CD14-positive monocyte (primary cell): ENCODE measurements at regions not wholly inside any gene's neighbourhood (a gene's known extent, or its start where the extent isn't known, plus 50 kb on each side); places are given as distances from the start of the nearest gene placed in this dataset.

Experiments used
- DNase-seq, 3 donors: peaks; one replicate each; pipeline ENCODE4 v3.0.0-alpha.2; 2011 to 2022
- H2AFZ ChIP-seq: 2 replicates; pipeline ENCODE4 v1.6.0; 2012; ENCODE audit warnings: mild to moderate bottlenecking, low read depth, low read length, inconsistent platforms; ENCODE audit not compliant: insufficient read depth, poor library complexity, severe bottlenecking
- H3K27ac ChIP-seq, 2 donors: 1 replicate in 1 of 2; 2 replicates in 1 of 2; pipeline ENCODE4 v1.5.1; 2012 to 2013; ENCODE audit warnings: low read length in 2 of 2, control low read depth in 1 of 2, inconsistent platforms in 1 of 2, low read depth in 1 of 2, mild to moderate bottlenecking in 1 of 2
- H3K27me3 ChIP-seq, 2 donors: one replicate each; pipeline versions ENCODE4 v1.6.0 to v1.6.1; 2011 to 2013; ENCODE audit warnings: low read length in 2 of 2; ENCODE audit not compliant: control insufficient read depth in 2 of 2, insufficient read depth in 2 of 2
- H3K36me3 ChIP-seq, 2 donors: replicated peaks in 1 of 2; 1 replicate in 1 of 2; 2 replicates in 1 of 2; pipeline versions ENCODE4 v1.5.1 to v1.6.1; 2012 to 2013; ENCODE audit warnings: low read length in 2 of 2, control low read depth in 1 of 2, inconsistent platforms in 1 of 2, mild to moderate bottlenecking in 1 of 2; ENCODE audit not compliant: insufficient read depth in 2 of 2, control insufficient read depth in 1 of 2
- H3K4me1 ChIP-seq, 2 donors: 1 replicate in 1 of 2; 2 replicates in 1 of 2; pipeline versions ENCODE4 v1.5.1 to v1.6.1; 2012 to 2013; ENCODE audit warnings: low read length in 2 of 2, control low read depth in 1 of 2, inconsistent platforms in 1 of 2, mild to moderate bottlenecking in 1 of 2, moderate library complexity in 1 of 2; ENCODE audit not compliant: insufficient read depth in 2 of 2, control insufficient read depth in 1 of 2
- H3K4me2 ChIP-seq: replicated peaks from 2 replicates; pipeline ENCODE3; 2012; ENCODE audit warnings: low read length, moderate library complexity, mild to moderate bottlenecking; ENCODE audit not compliant: poor library complexity, severe bottlenecking; ENCODE audit errors: extremely low read depth
- H3K4me3 ChIP-seq, 3 experiments: fragments of 200-600 bp in 1 of 3; sonication (generic) in 1 of 3; replicated peaks in 1 of 3; 1 replicate in 2 of 3; 2 replicates in 1 of 3; pipeline ENCODE4 v1.5.1; 2011 to 2013; ENCODE audit warnings: low read length in 3 of 3, mild to moderate bottlenecking in 3 of 3, control low read depth in 2 of 3, low read depth in 2 of 3, inconsistent platforms in 1 of 3, moderate library complexity in 1 of 3
- H3K79me2 ChIP-seq: 2 replicates; pipeline ENCODE4 v1.6.0; 2012; ENCODE audit warnings: mild to moderate bottlenecking, control low read depth, inconsistent platforms, low read length, moderate library complexity; ENCODE audit not compliant: insufficient read depth
- H3K9ac ChIP-seq: 2 replicates; pipeline ENCODE4 v1.6.0; 2017; ENCODE audit warnings: low read length, mild to moderate bottlenecking; ENCODE audit not compliant: insufficient read depth, poor library complexity, severe bottlenecking
- H3K9me3 ChIP-seq, 2 donors: replicated peaks in 1 of 2; 1 replicate in 1 of 2; 2 replicates in 1 of 2; pipeline versions ENCODE4 v1.5.1 to v1.6.1; 2012 to 2013; ENCODE audit warnings: low read length in 2 of 2, control low read depth in 1 of 2; ENCODE audit not compliant: control insufficient read depth in 1 of 2, insufficient read depth in 1 of 2
- H4K20me1 ChIP-seq: 2 replicates; pipeline ENCODE4 v1.6.0; 2012; ENCODE audit warnings: mild to moderate bottlenecking, low read length, control low read depth, moderate library complexity; ENCODE audit not compliant: insufficient read depth
- H3K27ac Mint-ChIP-seq, 7 donors: one replicate each; pipeline ENCODE4 v1.8.0; 2020; ENCODE audit warnings: mild to moderate bottlenecking in 7 of 7, mixed read lengths in 7 of 7, moderate library complexity in 6 of 7, inconsistent platforms in 2 of 7
- H3K27me3 Mint-ChIP-seq, 3 donors: one replicate each; pipeline ENCODE4 v1.8.0; 2021 to 2022; ENCODE audit warnings: low read depth in 3 of 3, mild to moderate bottlenecking in 3 of 3, mixed read lengths in 3 of 3, moderate library complexity in 3 of 3, inconsistent platforms in 1 of 3
- H3K36me3 Mint-ChIP-seq, 2 donors: one replicate each; pipeline ENCODE4 v1.8.0; 2020; ENCODE audit warnings: mixed read lengths in 2 of 2, inconsistent platforms in 1 of 2, mild to moderate bottlenecking in 1 of 2
- H3K4me1 Mint-ChIP-seq: one replicate; pipeline ENCODE4 v1.8.0; 2020; ENCODE audit warnings: mild to moderate bottlenecking, mixed read lengths
- H3K4me3 Mint-ChIP-seq, 2 donors: one replicate each; pipeline ENCODE4 v1.8.0; 2020; ENCODE audit warnings: mild to moderate bottlenecking in 2 of 2, mixed read lengths in 2 of 2, moderate library complexity in 1 of 2
- H3K9me3 Mint-ChIP-seq, 7 donors: one replicate each; pipeline ENCODE4 v1.8.0; 2020 to 2022; ENCODE audit warnings: mixed read lengths in 7 of 7, mild to moderate bottlenecking in 6 of 7, moderate library complexity in 6 of 7, inconsistent platforms in 2 of 7
- CTCF ChIP-seq: fragments of 200-600 bp; IDR thresholded peaks from one replicate; pipeline ENCODE4 v1.8.0; 2022; ENCODE audit warnings: antibody characterized with exemption, mild to moderate bottlenecking
- WGBS: methylation state at CpG from one replicate; pipeline ENCODE4 v1.1.5; 2013; ENCODE audit warnings: missing lambda C conversion rate; ENCODE audit not compliant: insufficient coverage; 5-methylcytosine and 5-hydroxymethylcytosine counted together
- intact Hi-C, 2 donors: fragments of 100-400 bp; cut with micrococcal nuclease; formaldehyde crosslinking; loops; one replicate each; pipeline versions ENCODE4 v1.15.0 to v1.15.1; 2023

DNA sequence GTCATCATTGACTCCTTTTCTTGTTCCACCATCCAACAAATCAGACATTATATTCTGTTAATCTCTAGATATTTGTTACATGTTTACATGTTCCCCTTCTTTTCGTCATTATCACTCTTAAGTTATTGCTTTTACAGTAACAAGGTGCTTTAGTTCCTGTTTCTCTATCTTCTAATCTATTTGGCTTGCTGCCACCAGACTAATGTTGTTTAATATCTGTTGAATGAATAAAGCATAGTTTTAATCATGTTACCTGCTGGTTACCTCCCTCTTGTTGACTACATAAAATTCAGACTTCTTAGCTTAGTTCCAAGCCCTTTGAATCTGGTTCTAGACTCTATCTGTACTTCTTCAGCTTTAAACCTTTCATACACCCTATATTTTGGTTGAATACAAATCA lies 129.8 kb upstream of the TRIM2 start:
- Histone ChIP-seq H3K79me2 (no peaks in the 10 kb centered on the region), H3K9ac (no peak overlapping the region), H3K9me3 (no peaks in the 10 kb centered on the region), H3K27me3 (no peaks in the 10 kb centered on the region), H3K4me2 (no peak overlapping the region), H3K27ac (no peak overlapping the region), H3K4me1 (no peaks in the 10 kb centered on the region), H3K36me3 (no peaks in the 10 kb centered on the region), H3K4me3 (no peak overlapping the region), H4K20me1 (no peaks in the 10 kb centered on the region), H2AFZ (no peak overlapping the region)
- H3K9me3 Mint-ChIP-seq: peaks cover 0 to 3% (median 0%) of the 10 kb centered on the region in 7 donors
- intact Hi-C loops: no loop called here
- H3K4me1 Mint-ChIP-seq: no peaks in the 10 kb centered on the region
- H3K27me3 Mint-ChIP-seq: peaks cover 0 to 4% (median 2%) of the 10 kb centered on the region in 3 donors
- no peaks in the 10 kb centered on the region for H3K36me3 Mint-ChIP-seq
- TF ChIP-seq CTCF: no peak
- no CpG with 5 or more reads among the region's 1 CpG for WGBS
- H3K4me3 Mint-ChIP-seq: no peak overlapping the region
- H3K27ac Mint-ChIP-seq: no peak overlapping the region
- DNase-seq: no peak

DNA sequence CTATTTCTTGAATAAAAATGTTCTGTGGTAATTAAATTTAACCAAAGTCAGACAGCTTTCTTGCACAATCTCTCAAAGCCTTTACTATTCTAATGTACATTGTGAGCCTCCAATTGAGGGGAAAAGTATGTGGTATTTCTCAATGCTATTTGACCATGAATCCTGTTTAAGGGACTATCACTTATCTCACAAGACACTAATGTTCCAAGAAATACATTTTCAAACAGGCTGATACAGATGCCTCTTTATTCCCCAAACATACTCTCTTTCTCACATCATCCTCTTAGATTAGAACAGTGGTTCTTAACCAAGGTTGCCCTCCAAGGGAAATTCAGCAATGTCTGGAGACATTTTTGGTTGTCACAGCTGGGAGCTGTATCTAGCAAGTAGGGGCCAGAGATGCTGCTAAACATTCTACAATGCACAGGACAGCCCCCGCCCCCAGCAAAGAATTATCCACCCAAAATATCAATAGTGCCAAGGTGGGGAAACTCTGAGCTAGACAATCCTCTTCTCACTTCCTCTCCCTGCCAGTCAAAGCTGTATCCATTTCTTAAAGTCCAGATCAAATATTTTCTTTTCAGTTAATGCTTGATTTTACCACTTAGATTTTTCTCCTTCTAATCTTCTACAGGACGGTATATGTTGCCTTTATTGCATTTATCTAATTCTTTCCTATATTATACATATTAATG lies 129.2 kb upstream of the TRIM2 start:
- Histone ChIP-seq H3K4me2 (no peak overlapping the region), H3K27me3 (no peaks in the 10 kb centered on the region), H3K27ac (no peak overlapping the region), H2AFZ (no peak overlapping the region), H4K20me1 (no peaks in the 10 kb centered on the region), H3K79me2 (no peaks in the 10 kb centered on the region), H3K4me3 (no peak overlapping the region), H3K36me3 (no peaks in the 10 kb centered on the region), H3K9me3 (no peaks in the 10 kb centered on the region), H3K9ac (no peak overlapping the region), H3K4me1 (no peaks in the 10 kb centered on the region)
- peaks cover 2% of the 10 kb centered on the region for H3K4me1 Mint-ChIP-seq
- TF ChIP-seq CTCF: no peak
- peaks cover 0 to 3% (median 2%) of the 10 kb centered on the region in 3 donors for H3K27me3 Mint-ChIP-seq
- 67% methylated on average over 1 of the region's 2 CpGs for WGBS
- H3K4me3 Mint-ChIP-seq: no peak overlapping the region
- DNase-seq: no peak
- no peaks in the 10 kb centered on the region for H3K36me3 Mint-ChIP-seq
- H3K27ac Mint-ChIP-seq: no peak overlapping the region
- peaks cover 0 to 3% (median 0%) of the 10 kb centered on the region in 7 donors for H3K9me3 Mint-ChIP-seq
- intact Hi-C loops: no loop called here
